Naive B cell (primary cell): ENCODE measurements at regions not wholly inside any gene's neighbourhood (a gene's known extent, or its start where the extent isn't known, plus 50 kb on each side); places are given as distances from the start of the nearest gene placed in this dataset.
A peak's percentile ranks its signal among the peaks of the same experiment; 100 is the strongest.

ENCODE experiments used
- ATAC-seq, 2 donors: fragments of 150-1000 bp; cut with Tn5 transposase; 2 replicates each; pipeline ENCODE4 v1.10.0; 2021; ENCODE audit warnings: low read depth in 2 of 2, mild to moderate bottlenecking in 2 of 2, moderate library complexity in 2 of 2
- DNase-seq: peaks from one replicate; pipeline ENCODE4 v3.0.0; 2022
- H3K27ac Mint-ChIP-seq, 6 donors: one replicate each; pipeline ENCODE4 v1.8.0; 2020 to 2022; ENCODE audit warnings: mild to moderate bottlenecking in 6 of 6, mixed read lengths in 6 of 6, moderate library complexity in 5 of 6, inconsistent platforms in 2 of 6
- H3K27me3 Mint-ChIP-seq, 3 donors: one replicate each; pipeline ENCODE4 v1.8.0; 2021 to 2022; ENCODE audit warnings: mixed read lengths in 3 of 3, mild to moderate bottlenecking in 1 of 3
- H3K36me3 Mint-ChIP-seq, 2 donors: one replicate each; pipeline ENCODE4 v1.8.0; 2020 to 2022; ENCODE audit warnings: mixed read lengths in 2 of 2, inconsistent platforms in 1 of 2, mild to moderate bottlenecking in 1 of 2
- H3K4me1 Mint-ChIP-seq, 3 donors: one replicate each; pipeline ENCODE4 v1.8.0; 2020 to 2022; ENCODE audit warnings: mixed read lengths in 3 of 3, inconsistent platforms in 1 of 3, mild to moderate bottlenecking in 1 of 3, moderate library complexity in 1 of 3
- H3K4me3 Mint-ChIP-seq, 8 donors: one replicate each; pipeline ENCODE4 v1.8.0; 2020 to 2022; ENCODE audit warnings: mild to moderate bottlenecking in 8 of 8, mixed read lengths in 8 of 8, moderate library complexity in 8 of 8, inconsistent platforms in 2 of 8
- H3K9me3 Mint-ChIP-seq, 7 donors: one replicate each; pipeline ENCODE4 v1.8.0; 2020 to 2022; ENCODE audit warnings: mixed read lengths in 7 of 7, mild to moderate bottlenecking in 5 of 7, inconsistent platforms in 2 of 7, moderate library complexity in 1 of 7

GRCh38 chr12:125193376-125194152, 128.3 kb downstream of the AACS start:
- Mint-ChIP-seq H3K27ac (no peak overlapping the region), H3K27me3 (peaks cover 51 to 92% (median 90%) of the 10 kb centered on the region in 3 donors), H3K4me1 (peaks cover 0 to 11% (median 0%) of the 10 kb centered on the region in 3 donors), H3K9me3 (peaks cover 0 to 1% (median 0%) of the 10 kb centered on the region in 7 donors), H3K36me3 (no peaks in the 10 kb centered on the region), H3K4me3 (no peak overlapping the region)
- DNase-seq, result no peak
- ATAC-seq, result no peak

- H3K27ac Mint-ChIP-seq, result no peak overlapping the region
- H3K4me3 Mint-ChIP-seq, result no peak overlapping the region
- H3K27me3 Mint-ChIP-seq, result peaks cover 52 to 90% (median 90%) of the 10 kb centered on the region in 3 donors
- DNase-seq (no peak), ATAC-seq (no peak)
- H3K36me3 Mint-ChIP-seq, result no peaks in the 10 kb centered on the region
- H3K9me3 Mint-ChIP-seq, result peaks cover 0 to 1% (median 0%) of the 10 kb centered on the region in 7 donors
- H3K4me1 Mint-ChIP-seq, result peaks cover 0 to 6% (median 0%) of the 10 kb centered on the region in 3 donors
Measured at GRCh38 chr12:125194163-125194773, 129.0 kb downstream of the AACS start.

- no peak overlapping the region for H3K27ac Mint-ChIP-seq
- no peak overlapping the region for H3K4me3 Mint-ChIP-seq
Measured at GRCh38 chr12:125194987-125195386, 129.8 kb downstream of the AACS start.

GRCh38 chr12:125197326-125197725, 132.1 kb downstream of the AACS start:
- Mint-ChIP-seq H3K9me3 (peaks cover 2 to 21% (median 7%) of the 10 kb centered on the region in 7 donors), H3K27ac (no peak overlapping the region), H3K36me3 (no peaks in the 10 kb centered on the region), H3K27me3 (peaks cover 53 to 83% (median 80%) of the 10 kb centered on the region in 3 donors), H3K4me3 (no peak overlapping the region), H3K4me1 (peaks cover 0 to 3% (median 0%) of the 10 kb centered on the region in 3 donors)
- DNase-seq (no peak), ATAC-seq (no peak)

More at GRCh38 chr12:125194987-125195386, 129.8 kb downstream of the AACS start:
- no peak for DNase-seq
- Mint-ChIP-seq H3K27me3 (peaks cover 52 to 90% (median 90%) of the 10 kb centered on the region in 3 donors), H3K9me3 (peaks cover 0 to 4% (median 0%) of the 10 kb centered on the region in 7 donors), H3K4me1 (peaks cover 0 to 3% (median 0%) of the 10 kb centered on the region in 3 donors), H3K36me3 (no peaks in the 10 kb centered on the region)
- ATAC-seq, result no peak

GRCh38 chr12:125198652-125199051, 133.4 kb downstream of the AACS start:
- Mint-ChIP-seq H3K27ac (peak overlapping the region in 1 of 6 donors; percentile 36), H3K27me3 (peaks cover 44 to 77% (median 67%) of the 10 kb centered on the region in 3 donors), H3K4me3 (no peak overlapping the region), H3K9me3 (peaks cover 3 to 21% (median 7%) of the 10 kb centered on the region in 7 donors), H3K4me1 (peaks cover 0 to 3% (median 0%) of the 10 kb centered on the region in 3 donors), H3K36me3 (no peaks in the 10 kb centered on the region)
- DNase-seq, result no peak
- ATAC-seq, result no peak

- ATAC-seq (no peak), DNase-seq (no peak)
- no peak overlapping the region for H3K4me3 Mint-ChIP-seq
- H3K36me3 Mint-ChIP-seq, result no peaks in the 10 kb centered on the region
- H3K4me1 Mint-ChIP-seq, result no peaks in the 10 kb centered on the region
- H3K9me3 Mint-ChIP-seq, result peaks cover 3 to 21% (median 7%) of the 10 kb centered on the region in 7 donors
- no peak overlapping the region for H3K27ac Mint-ChIP-seq
- peaks cover 33 to 62% (median 43%) of the 10 kb centered on the region in 3 donors for H3K27me3 Mint-ChIP-seq
Measured at GRCh38 chr12:125201090-125201489, 135.9 kb downstream of the AACS start.

GRCh38 chr12:125201940-125202339, 136.7 kb downstream of the AACS start:
- Mint-ChIP-seq H3K9me3 (peaks cover 3 to 21% (median 7%) of the 10 kb centered on the region in 7 donors), H3K27me3 (peaks cover 35 to 65% (median 38%) of the 10 kb centered on the region in 3 donors), H3K36me3 (no peaks in the 10 kb centered on the region), H3K27ac (no peak overlapping the region), H3K4me1 (no peaks in the 10 kb centered on the region), H3K4me3 (no peak overlapping the region)
- DNase-seq (no peak), ATAC-seq (no peak)

GRCh38 chr12:125202421-125202820, 137.2 kb downstream of the AACS start:
- Mint-ChIP-seq H3K27ac (no peak overlapping the region), H3K36me3 (no peaks in the 10 kb centered on the region), H3K4me3 (no peak overlapping the region), H3K27me3 (peaks cover 35 to 61% (median 37%) of the 10 kb centered on the region in 3 donors), H3K4me1 (no peaks in the 10 kb centered on the region), H3K9me3 (peaks cover 3 to 22% (median 7%) of the 10 kb centered on the region in 7 donors)
- no peak for ATAC-seq
- DNase-seq, result no peak

- Mint-ChIP-seq H3K27me3 (peaks cover 35 to 60% (median 37%) of the 10 kb centered on the region in 3 donors), H3K27ac (peak overlapping the region in 1 of 6 donors; percentile 0), H3K4me3 (no peak overlapping the region), H3K4me1 (no peaks in the 10 kb centered on the region), H3K9me3 (peaks cover 3 to 27% (median 8%) of the 10 kb centered on the region in 7 donors), H3K36me3 (no peaks in the 10 kb centered on the region)
- ATAC-seq (no peak), DNase-seq (no peak)
Measured at GRCh38 chr12:125203145-125203765, 138.0 kb downstream of the AACS start.

- H3K9me3 Mint-ChIP-seq, result peaks cover 3 to 19% (median 5%) of the 10 kb centered on the region in 7 donors
- ATAC-seq, result no peak
- no peaks in the 10 kb centered on the region for H3K36me3 Mint-ChIP-seq
Measured at GRCh38 chr12:125205386-125205785, 140.2 kb downstream of the AACS start.

GRCh38 chr12:125206711-125207110, 141.5 kb downstream of the AACS start:
- no peak overlapping the region for H3K27ac Mint-ChIP-seq

More at GRCh38 chr12:125205386-125205785, 140.2 kb downstream of the AACS start:
- peaks cover 25 to 61% (median 35%) of the 10 kb centered on the region in 3 donors for H3K27me3 Mint-ChIP-seq
- DNase-seq, result no peak
- H3K4me1 Mint-ChIP-seq, result no peaks in the 10 kb centered on the region
- H3K4me3 Mint-ChIP-seq, result no peak overlapping the region
- H3K27ac Mint-ChIP-seq, result no peak overlapping the region

GRCh38 chr12:125208334-125208733, 143.1 kb downstream of the AACS start:
- H3K9me3 Mint-ChIP-seq, result peaks cover 0 to 7% (median 0%) of the 10 kb centered on the region in 7 donors
- H3K4me1 Mint-ChIP-seq, result no peaks in the 10 kb centered on the region
- peaks cover 23 to 66% (median 46%) of the 10 kb centered on the region in 3 donors for H3K27me3 Mint-ChIP-seq
- no peak for DNase-seq
- H3K4me3 Mint-ChIP-seq, result no peak overlapping the region
- no peak for ATAC-seq
- H3K27ac Mint-ChIP-seq, result no peak overlapping the region
- no peaks in the 10 kb centered on the region for H3K36me3 Mint-ChIP-seq

More at GRCh38 chr12:125206711-125207110, 141.5 kb downstream of the AACS start:
- Mint-ChIP-seq H3K27me3 (peaks cover 18 to 70% (median 38%) of the 10 kb centered on the region in 3 donors), H3K4me1 (no peaks in the 10 kb centered on the region), H3K36me3 (no peaks in the 10 kb centered on the region), H3K9me3 (peaks cover 0 to 11% (median 5%) of the 10 kb centered on the region in 7 donors), H3K4me3 (no peak overlapping the region)
- no peak for DNase-seq
- ATAC-seq, result no peak

- peak overlapping the region in 1 of 8 donors; percentile 41 for H3K4me3 Mint-ChIP-seq
- H3K4me1 Mint-ChIP-seq, result no peaks in the 10 kb centered on the region
- DNase-seq (no peak), ATAC-seq (no peak)
- H3K27ac Mint-ChIP-seq, result no peak overlapping the region
- H3K27me3 Mint-ChIP-seq, result peaks cover 29 to 72% (median 51%) of the 10 kb centered on the region in 3 donors
- H3K36me3 Mint-ChIP-seq, result no peaks in the 10 kb centered on the region
- H3K9me3 Mint-ChIP-seq, result peaks cover 0 to 7% (median 0%) of the 10 kb centered on the region in 7 donors
Measured at GRCh38 chr12:125208942-125209341, 143.7 kb downstream of the AACS start.
